Activated CD4-positive, alpha-beta T cell treated with anti-CD3 and anti-CD28 coated beads for 36 hours (primary cell): ENCODE measurements at regions not wholly inside any gene's neighbourhood (a gene's known extent, or its start where the extent isn't known, plus 50 kb on each side); places are given as distances from the start of the nearest gene placed in this dataset.

Source experiments
- ATAC-seq: fragments of 200-7000 bp; cut with Tn5 transposase; one replicate; pipeline ENCODE4 v1.10.0; 2021; ENCODE audit warnings: mild to moderate bottlenecking, moderate library complexity
- CTCF ChIA-PET: fragments of 350-600 bp; sonication (Branson Sonifier 250); formaldehyde crosslinking; loops from one replicate; lab custom pipeline; 2021; ENCODE audit warnings: antibody characterized with exemption; lab: Charles Lee
- POLR2A ChIA-PET: fragments of 350-600 bp; sonication (Branson Sonifier 250); formaldehyde crosslinking; loops from one replicate; lab custom pipeline; 2021; ENCODE audit warnings: antibody characterized with exemption, inconsistent platforms; lab: Charles Lee
- DNase-seq: peaks from one replicate; pipeline ENCODE4 v3.0.0-alpha.2; 2020
- H3K27ac Mint-ChIP-seq: one replicate; pipeline ENCODE4 v1.8.0; 2021; ENCODE audit warnings: mixed read lengths
- H3K27me3 Mint-ChIP-seq: one replicate; pipeline ENCODE4 v1.8.0; 2021; ENCODE audit warnings: mixed read lengths
- H3K36me3 Mint-ChIP-seq: one replicate; pipeline ENCODE4 v1.8.0; 2021; ENCODE audit warnings: low read depth, mixed read lengths
- H3K4me1 Mint-ChIP-seq: one replicate; pipeline ENCODE4 v1.8.0; 2021; ENCODE audit warnings: mixed read lengths
- H3K4me3 Mint-ChIP-seq: one replicate; pipeline ENCODE4 v1.8.0; 2021; ENCODE audit warnings: mild to moderate bottlenecking, moderate library complexity, mixed read lengths
- H3K9me3 Mint-ChIP-seq: one replicate; pipeline ENCODE4 v1.8.0; 2021; ENCODE audit warnings: low read depth, mixed read lengths
- intact Hi-C, 2 experiments: fragments of 100-400 bp; cut with DNase I in 1 of 2; cut with micrococcal nuclease in 1 of 2; formaldehyde crosslinking; loops; one replicate each; pipeline versions ENCODE4 v1.14.2 to v1.15.1; 2022 to 2024; cut with DNase I, micrococcal nuclease

DNA sequence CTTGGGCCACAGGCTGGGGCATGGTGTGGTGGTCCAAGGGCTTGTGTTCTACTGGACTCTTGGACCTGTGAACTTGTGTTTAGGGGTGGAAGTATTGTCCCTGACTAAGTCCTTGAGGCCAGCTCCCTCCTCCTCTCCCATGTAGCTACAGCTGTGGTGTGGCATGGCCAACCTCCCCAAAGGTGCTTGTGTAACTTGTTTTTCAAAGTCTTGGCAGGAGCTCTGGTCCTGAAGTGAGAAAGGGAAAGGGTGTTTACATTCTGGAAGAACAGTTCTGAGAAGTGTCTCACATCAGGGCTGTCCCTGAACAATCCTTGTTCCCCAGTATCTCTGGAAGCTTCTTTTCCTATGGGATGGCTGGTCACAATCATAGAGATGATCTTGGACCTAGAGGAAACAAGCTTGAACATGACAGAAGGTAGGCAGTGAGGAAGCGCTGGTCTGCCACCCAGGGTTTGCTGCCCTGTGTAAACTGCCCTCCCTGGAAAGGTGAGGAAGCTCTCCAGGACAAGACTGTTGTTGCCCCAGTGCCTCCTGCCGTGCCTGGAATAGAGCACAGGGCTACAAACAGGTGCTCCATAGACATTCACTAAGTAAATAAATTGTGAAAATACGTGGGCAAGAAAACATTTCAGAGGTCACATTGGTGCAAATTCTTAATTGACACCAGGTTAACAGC is 64.6 kb upstream of the KLF9 start:
- peak overlapping the region; percentile 1 for H3K27ac Mint-ChIP-seq
- no peaks in the 10 kb centered on the region for H3K27me3 Mint-ChIP-seq
- H3K4me3 Mint-ChIP-seq = no peak overlapping the region
- H3K4me1 Mint-ChIP-seq = peaks cover 4% of the 10 kb centered on the region
- no peaks in the 10 kb centered on the region for H3K9me3 Mint-ChIP-seq
- ATAC-seq (no peak), DNase-seq (no peak)
- intact Hi-C loops = no loop called here
- POLR2A ChIA-PET = no interaction called here
- CTCF ChIA-PET = interaction anchor here (0.5 to 1.3 kb wide), 4 partner anchors 9 to 124 kb away, joined by 3 to 5 read pairs (median 4); no protein-coding TSS in a partner anchor
- no peaks in the 10 kb centered on the region for H3K36me3 Mint-ChIP-seq

DNA sequence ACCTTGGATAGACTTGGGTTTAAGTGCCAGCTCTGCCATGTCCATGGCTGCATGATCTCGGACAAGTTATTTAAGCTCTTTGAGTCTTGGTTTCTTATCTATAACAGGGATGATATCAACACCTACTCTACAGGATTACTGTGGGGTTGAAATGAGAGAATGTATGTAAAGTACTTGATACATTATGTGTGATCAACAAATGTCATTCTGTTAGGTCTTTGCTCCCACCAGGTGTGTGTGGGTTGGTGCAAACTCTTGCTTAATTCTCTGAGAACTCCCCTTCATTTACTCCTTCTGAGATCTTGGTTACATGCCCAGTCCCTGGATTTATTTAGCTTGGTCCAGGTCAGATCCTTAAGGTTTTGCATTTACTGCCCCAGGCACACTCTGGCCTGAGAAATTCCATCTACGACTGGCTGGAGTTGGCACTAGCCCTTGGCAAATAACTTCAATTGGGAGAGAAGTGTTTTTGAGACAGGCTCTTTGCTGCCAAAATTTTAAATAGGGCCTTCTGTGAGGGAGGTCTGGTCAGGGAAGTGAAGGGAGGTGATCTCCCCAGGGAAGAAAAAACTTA is 63.5 kb upstream of the KLF9 start:
- ATAC-seq (no peak), DNase-seq (no peak)
- intact Hi-C loops = loop anchor here in 1 of 2 experiments (1.0 kb wide), 1 partner anchor 14 kb away; no protein-coding TSS in a partner anchor
- H3K4me1 Mint-ChIP-seq = no peaks in the 10 kb centered on the region
- CTCF ChIA-PET = interaction anchor here (0.7 kb wide), 1 partner anchor 50 kb away, joined by 3 read pairs; no protein-coding TSS in a partner anchor
- no peak overlapping the region for H3K4me3 Mint-ChIP-seq
- H3K9me3 Mint-ChIP-seq = no peaks in the 10 kb centered on the region
- no peaks in the 10 kb centered on the region for H3K36me3 Mint-ChIP-seq
- POLR2A ChIA-PET = no interaction called here
- no peaks in the 10 kb centered on the region for H3K27me3 Mint-ChIP-seq
- no peak overlapping the region for H3K27ac Mint-ChIP-seq

DNA sequence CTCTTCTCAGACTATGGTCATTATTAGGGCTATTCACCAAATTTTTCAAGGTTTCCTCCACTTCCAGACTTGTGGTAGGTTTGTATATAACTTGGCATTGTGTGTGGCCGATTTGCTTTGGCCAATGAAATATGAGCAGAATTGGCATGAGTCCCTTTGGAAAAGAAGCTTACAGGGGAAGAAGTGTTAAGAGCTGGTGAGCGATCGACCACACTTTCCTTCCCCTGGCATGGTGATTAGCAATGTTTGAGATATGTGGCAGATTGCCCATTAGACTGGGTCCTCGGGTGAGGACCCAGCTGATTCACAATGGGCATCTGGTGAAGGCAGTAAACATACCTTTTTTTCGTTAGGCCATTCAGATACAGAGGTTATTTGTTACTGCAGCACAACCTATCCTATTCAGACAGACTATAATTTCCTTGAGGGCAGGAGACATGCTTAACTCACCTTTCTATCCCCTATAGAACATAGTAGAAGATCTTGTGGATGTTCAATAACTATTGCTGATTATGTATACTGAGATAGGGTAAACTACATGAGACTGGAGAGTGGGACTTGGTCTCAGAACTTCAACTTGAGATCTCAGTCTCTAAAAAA is 62.8 kb upstream of the KLF9 start:
- ATAC-seq (no peak), DNase-seq (no peak)
- intact Hi-C loops = loop anchor here in 1 of 2 experiments (1.0 kb wide), 1 partner anchor 15 kb away; no protein-coding TSS in a partner anchor
- Mint-ChIP-seq H3K27me3 (no peaks in the 10 kb centered on the region), H3K4me1 (no peaks in the 10 kb centered on the region), H3K36me3 (no peaks in the 10 kb centered on the region), H3K9me3 (no peaks in the 10 kb centered on the region), H3K27ac (no peak overlapping the region), H3K4me3 (no peak overlapping the region)
- ChIA-PET CTCF (no interaction called here), POLR2A (no interaction called here)

DNA sequence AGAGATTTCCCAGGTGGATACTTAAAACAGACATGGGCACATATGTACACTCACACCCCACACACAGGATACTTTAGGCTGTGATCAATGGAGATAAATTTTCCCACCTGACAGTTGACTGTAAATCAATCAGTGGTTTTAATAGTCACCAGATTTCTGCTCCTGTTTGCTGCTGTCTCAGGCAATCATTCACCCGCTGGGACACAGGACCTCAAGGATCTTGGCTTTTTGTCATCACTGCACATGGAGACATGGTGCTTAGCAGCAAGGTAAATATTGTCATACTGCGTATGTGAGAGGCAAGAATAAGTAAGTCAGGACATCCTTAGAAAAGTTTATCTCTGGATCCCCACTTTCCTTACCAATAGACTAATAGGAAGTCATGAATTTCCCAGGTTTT is 60.8 kb upstream of the KLF9 start:
- DNase-seq (no peak), ATAC-seq (no peak)
- H3K4me3 Mint-ChIP-seq = no peak overlapping the region
- H3K4me1 Mint-ChIP-seq = peaks cover 10% of the 10 kb centered on the region
- H3K27ac Mint-ChIP-seq = no peak overlapping the region
- ChIA-PET POLR2A (no interaction called here), CTCF (no interaction called here)
- no peaks in the 10 kb centered on the region for H3K9me3 Mint-ChIP-seq
- intact Hi-C loops = no loop called here
- no peaks in the 10 kb centered on the region for H3K36me3 Mint-ChIP-seq
- H3K27me3 Mint-ChIP-seq = no peaks in the 10 kb centered on the region

DNA sequence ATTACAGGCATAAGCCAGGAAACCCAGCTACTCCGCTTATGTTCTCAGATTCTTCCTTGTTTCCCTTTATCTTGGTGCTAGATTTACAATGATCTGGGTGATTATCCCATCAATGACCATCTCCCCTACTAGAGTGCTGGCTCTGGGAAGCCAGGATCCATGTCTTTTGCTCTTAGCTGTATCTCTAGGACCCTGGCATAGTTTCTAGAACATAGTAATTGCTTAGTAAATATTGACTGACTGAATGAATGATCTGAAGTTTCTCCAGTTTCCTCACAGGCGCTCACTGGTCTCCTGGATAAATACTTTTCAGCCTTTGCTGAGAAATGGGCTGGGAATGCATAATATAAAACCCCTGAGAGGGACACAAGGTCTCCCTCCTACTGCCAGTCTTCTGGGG is 60.0 kb upstream of the KLF9 start:
- peaks cover 16% of the 10 kb centered on the region for H3K4me1 Mint-ChIP-seq
- POLR2A ChIA-PET = no interaction called here
- H3K9me3 Mint-ChIP-seq = no peaks in the 10 kb centered on the region
- DNase-seq = no peak
- no peak overlapping the region for H3K27ac Mint-ChIP-seq
- no peak for ATAC-seq
- no peaks in the 10 kb centered on the region for H3K27me3 Mint-ChIP-seq
- CTCF ChIA-PET = no interaction called here
- no peaks in the 10 kb centered on the region for H3K36me3 Mint-ChIP-seq
- intact Hi-C loops = no loop called here
- no peak overlapping the region for H3K4me3 Mint-ChIP-seq

DNA sequence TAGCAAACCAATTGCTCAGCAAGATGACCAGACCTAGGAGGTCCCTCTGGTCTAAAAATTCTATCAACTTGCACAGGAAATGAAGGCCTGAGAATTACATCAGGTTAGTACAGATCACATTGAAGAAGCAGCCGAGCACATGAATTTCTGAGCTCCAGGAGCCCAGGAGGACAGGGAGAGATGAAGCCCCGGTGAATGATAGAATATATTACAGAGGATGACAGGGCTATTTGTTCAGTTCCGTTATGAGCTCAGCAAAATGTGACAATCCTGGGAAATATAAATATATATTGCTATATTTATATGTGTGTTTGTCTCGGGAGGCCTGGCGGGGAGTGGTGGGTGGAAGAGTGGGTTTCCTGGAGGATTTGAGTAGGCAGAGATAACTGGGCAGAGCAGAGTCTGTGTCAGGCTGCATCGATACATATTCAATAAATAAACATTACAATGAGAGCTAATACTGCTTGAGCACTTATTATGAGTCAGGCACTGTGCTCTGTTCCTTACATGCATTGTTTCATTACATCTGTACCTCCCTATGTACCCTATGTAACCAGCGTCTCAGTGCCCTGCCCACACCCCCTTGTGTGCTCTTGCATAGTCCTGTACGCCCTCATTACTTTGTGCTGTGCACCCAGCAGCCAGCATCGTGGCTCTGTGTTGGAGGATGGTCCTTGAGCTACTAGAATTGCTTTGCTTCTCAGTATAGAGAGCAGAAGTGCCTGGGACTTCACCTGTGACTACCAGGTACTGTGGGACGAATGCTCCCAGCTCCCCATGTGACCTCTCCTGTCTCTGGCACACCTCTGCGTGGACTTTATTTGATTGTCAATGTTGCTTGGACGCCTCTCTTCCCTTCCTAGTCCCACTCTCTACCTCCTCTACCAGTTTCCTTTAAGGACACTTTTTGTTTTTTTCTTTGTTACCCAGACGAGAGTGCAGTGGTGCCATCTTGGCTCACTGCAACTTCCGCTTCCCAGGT is 58.1 kb upstream of the KLF9 start:
- no peak for DNase-seq
- Mint-ChIP-seq H3K9me3 (no peaks in the 10 kb centered on the region), H3K27me3 (no peaks in the 10 kb centered on the region), H3K4me3 (no peak overlapping the region), H3K36me3 (no peaks in the 10 kb centered on the region), H3K4me1 (peaks cover 32% of the 10 kb centered on the region), H3K27ac (no peak overlapping the region)
- intact Hi-C loops = no loop called here
- no peak for ATAC-seq
- POLR2A ChIA-PET = no interaction called here
- CTCF ChIA-PET = no interaction called here

DNA sequence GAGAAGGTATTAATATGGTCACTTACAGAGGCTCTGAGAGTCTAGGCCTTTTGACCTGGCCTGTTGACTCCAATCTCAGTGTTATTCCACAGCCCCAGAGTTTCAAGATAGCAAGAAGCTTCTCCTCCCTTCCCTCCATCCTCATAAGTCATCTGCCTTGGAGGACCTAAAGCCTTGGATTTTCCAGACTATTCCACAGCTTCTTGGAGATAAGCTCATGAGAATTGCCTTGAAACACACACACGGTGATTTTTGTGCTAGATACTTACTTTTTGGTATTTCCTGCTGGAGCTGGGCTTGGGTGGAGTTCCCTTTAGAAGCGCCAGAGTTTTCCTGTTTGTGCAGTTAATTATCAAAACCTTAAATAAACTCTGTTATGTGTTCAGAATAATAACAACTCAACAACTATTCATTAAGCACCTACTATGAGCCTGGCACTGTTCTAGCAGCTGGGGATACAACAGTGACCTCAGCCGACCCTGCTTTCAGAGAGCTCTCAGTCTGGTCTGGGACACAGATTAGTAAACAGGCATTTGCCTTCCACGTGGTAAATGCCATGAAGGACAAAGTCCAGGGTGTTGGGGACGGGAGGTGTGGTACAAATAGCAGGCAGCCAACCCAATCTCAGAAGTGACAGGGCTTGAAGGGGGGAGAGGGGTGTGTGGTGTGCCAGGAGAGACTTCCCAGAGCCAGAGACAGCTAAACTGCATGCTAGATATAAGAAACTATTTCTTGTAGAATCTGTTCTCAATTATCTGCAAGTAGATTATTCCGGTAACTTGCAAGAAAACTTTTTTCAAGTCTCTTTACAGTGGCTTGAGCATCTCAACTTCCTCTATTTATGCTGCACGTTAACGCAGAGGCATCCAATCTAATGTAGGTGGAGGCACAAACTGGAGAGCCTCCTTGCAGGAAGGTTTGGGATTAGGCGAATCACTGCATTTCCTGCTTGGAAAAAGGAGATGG is 55.9 kb upstream of the KLF9 start:
- Mint-ChIP-seq H3K27ac (no peak overlapping the region), H3K4me3 (no peak overlapping the region), H3K9me3 (no peaks in the 10 kb centered on the region), H3K36me3 (no peaks in the 10 kb centered on the region), H3K27me3 (no peaks in the 10 kb centered on the region), H3K4me1 (peaks cover 54% of the 10 kb centered on the region)
- ATAC-seq (no peak), DNase-seq (no peak)
- ChIA-PET CTCF (interaction anchor here (0.9 to 1.1 kb wide), 3 partner anchors 9 to 501 kb away, joined by 3 read pairs; no protein-coding TSS in a partner anchor), POLR2A (interaction anchor here (0.6 kb wide), 1 partner anchor 28 kb away, joined by 3 read pairs; no protein-coding TSS in a partner anchor)
- intact Hi-C loops = no loop called here

DNA sequence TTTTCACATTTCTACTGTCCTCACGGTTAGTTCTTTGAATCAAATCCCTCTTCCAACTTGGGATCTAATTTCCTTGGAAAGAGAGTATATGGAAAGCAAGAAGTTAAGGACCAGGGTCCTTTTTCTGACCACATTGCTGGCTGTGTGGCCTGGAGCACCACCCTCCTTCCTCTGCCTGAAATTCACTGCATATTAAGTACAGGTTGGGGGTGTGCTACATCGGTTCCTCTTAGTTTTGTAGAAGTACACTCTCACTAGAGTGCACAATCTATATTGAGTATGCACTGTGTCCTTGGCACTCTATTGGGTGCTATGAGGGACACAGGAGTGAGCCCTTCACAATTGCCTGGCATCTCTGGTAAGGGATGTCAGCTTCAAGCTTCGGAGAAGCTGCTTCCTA is 53.8 kb upstream of the KLF9 start:
- H3K27ac Mint-ChIP-seq = peak overlapping the region; percentile 58
- DNase-seq (no peak), ATAC-seq (no peak)
- H3K36me3 Mint-ChIP-seq = no peaks in the 10 kb centered on the region
- ChIA-PET CTCF (no interaction called here), POLR2A (interaction anchor here (1.8 kb wide), 1 partner anchor 47 kb away, joined by 8 read pairs; no protein-coding TSS in a partner anchor)
- H3K4me1 Mint-ChIP-seq = peaks cover 55% of the 10 kb centered on the region
- H3K4me3 Mint-ChIP-seq = no peak overlapping the region
- intact Hi-C loops = loop anchor here in 1 of 2 experiments (5.0 kb wide), 1 partner anchor 211 kb away; the partner anchor contains the start of gene SMC5
- no peaks in the 10 kb centered on the region for H3K9me3 Mint-ChIP-seq
- no peaks in the 10 kb centered on the region for H3K27me3 Mint-ChIP-seq

DNA sequence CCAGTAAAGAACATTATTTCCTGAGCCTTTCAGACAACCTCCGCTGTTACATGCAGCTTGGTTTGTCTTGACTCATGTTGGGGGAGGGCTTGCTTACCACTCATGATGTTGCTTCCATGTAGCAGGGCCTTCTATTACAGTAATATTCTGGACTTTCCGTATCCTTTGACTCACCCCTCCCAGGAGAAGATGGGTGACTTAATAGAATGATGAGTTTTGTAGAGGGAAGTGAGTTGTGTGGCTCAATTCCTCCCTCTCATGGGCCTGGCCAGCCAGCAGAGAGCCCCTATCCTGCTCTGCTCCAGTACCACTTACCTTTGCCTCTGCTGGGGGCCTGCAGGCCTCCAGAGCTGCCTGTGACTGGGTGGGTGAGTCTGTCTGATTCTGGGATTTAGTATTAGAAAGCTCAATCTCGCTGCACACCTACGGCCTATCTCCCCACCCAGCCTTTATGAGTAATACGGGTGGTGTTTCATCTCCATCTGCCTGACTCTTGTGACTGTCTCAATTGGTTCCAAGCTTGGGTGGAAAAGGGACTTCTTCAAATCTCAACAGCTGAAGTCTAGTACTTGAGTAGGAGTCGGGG is 52.6 kb upstream of the KLF9 start:
- POLR2A ChIA-PET = interaction anchor here (1.0 to 1.8 kb wide), 3 partner anchors 46 to 55 kb away, joined by 3 to 8 read pairs (median 4); no protein-coding TSS in a partner anchor

DNA sequence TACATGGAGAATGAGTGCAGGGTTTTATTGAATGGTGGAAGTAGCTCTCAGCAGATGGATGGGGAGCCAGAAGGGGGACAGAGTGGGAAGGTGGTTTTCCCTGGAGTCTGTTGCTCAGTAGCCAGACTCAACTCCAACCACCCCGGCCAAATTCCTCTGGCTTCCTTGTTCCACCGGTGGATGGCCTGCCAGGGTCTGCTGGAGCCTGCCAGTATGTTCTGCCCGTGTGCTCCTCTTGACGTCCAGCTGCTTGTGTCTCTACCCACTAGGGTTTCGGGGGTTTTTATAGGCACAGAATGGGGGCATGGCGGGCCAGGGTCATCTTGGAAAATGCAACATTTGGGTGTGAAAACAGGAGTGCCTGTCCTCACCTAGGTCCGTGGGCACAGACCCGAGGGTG is 51.4 kb upstream of the KLF9 start:
- Mint-ChIP-seq H3K4me3 (no peak overlapping the region), H3K27ac (peak overlapping the region; percentile 53), H3K9me3 (no peaks in the 10 kb centered on the region), H3K36me3 (no peaks in the 10 kb centered on the region), H3K4me1 (peaks cover 52% of the 10 kb centered on the region), H3K27me3 (no peaks in the 10 kb centered on the region)
- POLR2A ChIA-PET = no interaction called here
- intact Hi-C loops = loop anchor here (2.0 to 5.0 kb wide), 4 partner anchors 45 to 209 kb away; partner anchors contain the start of gene SMC5 (in 1 of the 2)
- no peak for ATAC-seq
- CTCF ChIA-PET = interaction anchor here (1.2 to 1.7 kb wide), 2 partner anchors 45 to 125 kb away, joined by 3 read pairs; no protein-coding TSS in a partner anchor
- no peak for DNase-seq

More for the DNA sequence above, 52.6 kb upstream of the KLF9 start:
- peak; percentile 92 for ATAC-seq
- DNase-seq = peak; percentile 71
- H3K27me3 Mint-ChIP-seq = no peaks in the 10 kb centered on the region
- H3K4me3 Mint-ChIP-seq = no peak overlapping the region
- no peaks in the 10 kb centered on the region for H3K36me3 Mint-ChIP-seq
- intact Hi-C loops = loop anchor here (1.0 to 5.0 kb wide), 5 partner anchors 46 to 210 kb away; partner anchors contain the start of gene SMC5 (in 1 of the 2)
- peaks cover 55% of the 10 kb centered on the region for H3K4me1 Mint-ChIP-seq
- H3K27ac Mint-ChIP-seq = peak overlapping the region; percentile 51
- CTCF ChIA-PET = interaction anchor here (0.6 to 1.7 kb wide), 4 partner anchors 17 to 1160 kb away, joined by 3 to 4 read pairs (median 3); no protein-coding TSS in a partner anchor
- no peaks in the 10 kb centered on the region for H3K9me3 Mint-ChIP-seq
